Caco-2 (cell line): ENCODE measurements at regions not wholly inside any gene's neighbourhood (a gene's known extent, or its start where the extent isn't known, plus 50 kb on each side); places are given as distances from the start of the nearest gene placed in this dataset.

Experiments used
- BruUV-seq: library from RNA; stranded (reverse); fragments of 400-500 nt; replicated peaks from 2 replicates; lab custom pipeline; 2021; lab: Mats Ljungman, UMichigan
- CTCF ChIA-PET: fragments of 300-600 bp; sonication (Branson Sonifier 250); formaldehyde crosslinking; loops from one replicate; lab custom pipeline; 2022; ENCODE audit warnings: antibody characterized with exemption; lab: Charles Lee
- POLR2A ChIA-PET: fragments of 300-600 bp; sonication (Branson Sonifier 250); formaldehyde crosslinking; loops from one replicate; lab custom pipeline; 2022; ENCODE audit warnings: antibody characterized with exemption; lab: Charles Lee
- DNase-seq, 2 experiments: peaks; one replicate each; pipeline versions ENCODE4 v3.0.0 to v3.0.0-alpha.2; 2020 to 2022
- H3K27me3 ChIP-seq: replicated peaks from 2 replicates; pipeline ENCODE4 v1.6.0; 2011; ENCODE audit warnings: low read length; ENCODE audit not compliant: control insufficient read depth, insufficient read depth
- H3K36me3 ChIP-seq: 2 replicates; pipeline ENCODE4 v1.5.1; 2011; ENCODE audit warnings: low read length; ENCODE audit not compliant: control insufficient read depth, insufficient read depth
- H3K4me1 ChIP-seq: fragments of 250-450 bp; sonication (Bioruptor Pico); 2 replicates; pipeline ENCODE4 v1.5.1; 2020; ENCODE audit warnings: mild to moderate bottlenecking
- H3K4me3 ChIP-seq: 2 replicates; pipeline ENCODE4 v1.5.1; 2011; ENCODE audit warnings: low read depth, mild to moderate bottlenecking, control low read depth, low read length
- H3K9me3 ChIP-seq: fragments of 250-450 bp; sonication (Bioruptor Pico); 2 replicates; pipeline ENCODE4 v1.5.1; 2020; ENCODE audit warnings: mild to moderate bottlenecking, moderate library complexity
- H3K27ac Mint-ChIP-seq: one replicate; pipeline ENCODE4 v1.8.0; 2022; ENCODE audit warnings: mixed read lengths; ENCODE audit not compliant: unreplicated experiment
- H3K27me3 Mint-ChIP-seq: one replicate; pipeline ENCODE4 v1.8.0; 2022; ENCODE audit warnings: mixed read lengths; ENCODE audit not compliant: insufficient read depth, unreplicated experiment
- H3K36me3 Mint-ChIP-seq: one replicate; pipeline ENCODE4 v1.8.0; 2022; ENCODE audit warnings: mild to moderate bottlenecking, mixed read lengths; ENCODE audit not compliant: insufficient read depth, unreplicated experiment
- H3K4me1 Mint-ChIP-seq: one replicate; pipeline ENCODE4 v1.8.0; 2022; ENCODE audit warnings: low read depth, mixed read lengths; ENCODE audit not compliant: unreplicated experiment
- H3K4me3 Mint-ChIP-seq: one replicate; pipeline ENCODE4 v1.8.0; 2022; ENCODE audit warnings: mild to moderate bottlenecking, moderate library complexity, mixed read lengths; ENCODE audit not compliant: unreplicated experiment
- H3K9me3 Mint-ChIP-seq: one replicate; pipeline ENCODE4 v1.8.0; 2022; ENCODE audit warnings: mixed read lengths; ENCODE audit not compliant: unreplicated experiment
- CTCF ChIP-seq, 2 experiments: fragments of 200-600 bp in 1 of 2; IDR thresholded peaks; 1 replicate in 1 of 2; 2 replicates in 1 of 2; pipeline versions ENCODE4 v1.5.1 to v1.8.0; 2011 to 2022; ENCODE audit warnings: antibody characterized with exemption in 1 of 2, control low read depth in 1 of 2, inconsistent platforms in 1 of 2, low read depth in 1 of 2, low read length in 1 of 2, mild to moderate bottlenecking in 1 of 2, moderate library complexity in 1 of 2; ENCODE audit not compliant: insufficient read depth in 1 of 2, severe bottlenecking in 1 of 2, unreplicated experiment in 1 of 2
- intact Hi-C: fragments of 100-400 bp; cut with micrococcal nuclease; formaldehyde crosslinking; loops from one replicate; pipeline ENCODE4 v1.10.0; 2022; ENCODE audit not compliant: unreplicated experiment

DNA sequence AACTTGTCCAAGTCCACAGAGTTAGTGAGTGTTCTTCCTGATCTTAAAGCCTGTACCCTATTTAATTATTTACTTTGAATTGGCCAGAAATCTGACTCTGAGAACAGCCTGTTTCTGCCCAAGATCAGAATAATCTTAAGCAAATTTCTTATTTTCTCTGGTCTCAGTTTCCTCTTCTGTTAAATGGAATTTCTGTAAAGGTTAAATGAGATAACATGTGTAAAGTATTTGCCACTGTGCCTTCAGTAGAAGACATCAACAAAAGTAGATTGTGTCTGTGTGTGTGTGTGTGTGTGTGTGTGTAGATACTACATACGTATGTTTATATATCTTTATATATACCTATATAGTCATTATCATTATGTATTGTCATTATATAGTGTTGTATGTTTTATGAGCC, 124.2 kb upstream of the FGGY start:
- Mint-ChIP-seq H3K36me3 (no peaks in the 10 kb centered on the region), H3K4me3 (no peak overlapping the region), H3K27me3 (no peaks in the 10 kb centered on the region), H3K4me1 (no peaks in the 10 kb centered on the region), H3K27ac (no peak overlapping the region), H3K9me3 (peaks cover 15% of the 10 kb centered on the region)
- intact Hi-C loops: no loop called here
- no peak for DNase-seq
- Histone ChIP-seq H3K36me3 (no peaks in the 10 kb centered on the region), H3K4me3 (no peak overlapping the region), H3K9me3 (no peaks in the 10 kb centered on the region), H3K27me3 (no peaks in the 10 kb centered on the region), H3K4me1 (no peaks in the 10 kb centered on the region)
- ChIA-PET POLR2A (no interaction called here), CTCF (no interaction called here)
- no peak for TF ChIP-seq CTCF (IDR thresholded peaks at IDR 0.05; ENCODE audit: insufficient read depth in 1 of 2, low read depth in 1 of 2, low read length in 1 of 2, severe bottlenecking in 1 of 2, unreplicated experiment in 1 of 2)
- BruUV-seq: no TSS peak

GRCh38 chr1:59173721-59174120, 123.2 kb upstream of the FGGY start:
- no peak for TF ChIP-seq CTCF (IDR thresholded peaks at IDR 0.05; ENCODE audit: insufficient read depth in 1 of 2, low read depth in 1 of 2, low read length in 1 of 2, severe bottlenecking in 1 of 2, unreplicated experiment in 1 of 2)
- Histone ChIP-seq H3K9me3 (no peaks in the 10 kb centered on the region), H3K4me1 (no peaks in the 10 kb centered on the region), H3K4me3 (no peak overlapping the region), H3K36me3 (no peaks in the 10 kb centered on the region), H3K27me3 (no peaks in the 10 kb centered on the region)
- POLR2A ChIA-PET: no interaction called here
- Mint-ChIP-seq H3K36me3 (no peaks in the 10 kb centered on the region), H3K27me3 (no peaks in the 10 kb centered on the region), H3K4me3 (no peak overlapping the region), H3K27ac (no peak overlapping the region), H3K9me3 (peaks cover 17% of the 10 kb centered on the region), H3K4me1 (no peaks in the 10 kb centered on the region)
- BruUV-seq: no TSS peak
- no peak for DNase-seq
- CTCF ChIA-PET: no interaction called here
- intact Hi-C loops: no loop called here

GRCh38 chr1:59176471-59176870, 120.4 kb upstream of the FGGY start:
- ChIA-PET POLR2A (no interaction called here), CTCF (no interaction called here)
- Mint-ChIP-seq H3K27ac (no peak overlapping the region), H3K4me3 (no peak overlapping the region), H3K4me1 (no peaks in the 10 kb centered on the region), H3K9me3 (peaks cover 17% of the 10 kb centered on the region), H3K36me3 (no peaks in the 10 kb centered on the region), H3K27me3 (no peaks in the 10 kb centered on the region)
- no TSS peak for BruUV-seq
- no peak for DNase-seq
- no peak for TF ChIP-seq CTCF (IDR thresholded peaks at IDR 0.05; ENCODE audit: insufficient read depth in 1 of 2, low read depth in 1 of 2, low read length in 1 of 2, severe bottlenecking in 1 of 2, unreplicated experiment in 1 of 2)
- Histone ChIP-seq H3K36me3 (no peaks in the 10 kb centered on the region), H3K4me3 (no peak overlapping the region), H3K27me3 (no peaks in the 10 kb centered on the region), H3K4me1 (no peaks in the 10 kb centered on the region), H3K9me3 (no peaks in the 10 kb centered on the region)
- intact Hi-C loops: no loop called here
